HS-5 (cell line): ENCODE measurements at regions not wholly inside any gene's neighbourhood (a gene's known extent, or its start where the extent isn't known, plus 50 kb on each side); places are given as distances from the start of the nearest gene placed in this dataset.

Source experiments
- DNase-seq: peaks from one replicate; pipeline ENCODE4 v3.0.0-alpha.2; 2012; ENCODE audit warnings: low read depth

DNA sequence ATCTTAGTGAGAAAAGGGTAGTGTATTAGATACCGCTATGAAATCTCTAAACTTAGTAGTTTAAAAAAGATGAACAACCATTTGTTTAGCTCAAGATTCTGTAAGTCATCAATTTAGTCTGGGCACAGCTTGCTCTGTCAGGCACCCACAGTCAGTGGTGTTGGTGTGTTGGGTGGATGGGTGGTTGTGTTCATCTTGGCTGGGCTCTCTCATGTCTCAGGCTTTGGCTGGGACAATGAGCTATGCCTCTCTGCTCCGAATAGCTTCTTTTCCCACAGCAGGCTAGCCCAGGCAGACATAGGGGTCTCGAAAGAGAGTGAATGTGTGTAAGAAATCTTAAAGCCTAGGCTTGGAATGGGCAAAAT, 127.0 kb upstream of the GATB start:
- DNase-seq: no peak

DNA sequence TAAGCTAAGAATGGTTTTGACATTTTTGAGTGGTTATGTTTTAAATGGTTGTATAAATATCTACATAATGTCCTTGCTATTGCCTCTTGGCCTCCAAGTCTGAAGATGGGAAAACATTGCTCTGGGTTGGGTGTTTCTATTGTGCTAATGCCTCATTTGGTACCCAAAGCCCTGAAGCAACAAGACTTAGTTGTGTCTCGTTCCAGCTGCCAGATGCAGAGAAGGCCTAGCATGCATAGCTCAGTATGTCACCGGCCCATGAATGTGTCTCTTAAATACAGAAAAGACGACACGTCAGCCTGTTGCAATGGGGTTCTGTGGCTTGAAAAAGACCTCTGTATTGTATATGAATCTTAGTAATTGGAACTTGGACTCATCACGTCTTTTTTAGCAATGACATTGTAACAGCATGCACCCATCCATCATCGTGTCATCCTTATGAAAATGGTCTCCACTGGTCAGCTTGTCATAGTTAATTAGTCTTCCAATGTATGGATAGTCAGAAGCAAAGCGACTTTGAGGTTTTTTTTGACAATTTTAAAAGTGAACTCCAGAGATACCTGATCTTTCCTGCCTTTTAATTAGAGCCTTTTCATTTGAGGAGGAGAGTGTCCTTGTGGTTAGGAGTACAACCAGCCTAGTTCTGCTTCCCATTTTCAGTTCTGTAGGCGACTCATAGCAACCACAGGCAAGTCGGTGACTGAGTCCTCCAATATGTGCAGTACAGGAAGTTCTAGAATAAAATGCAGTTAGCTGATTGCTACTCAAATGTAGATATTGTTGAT, 126.4 kb upstream of the GATB start:
- peak; percentile 22 for DNase-seq

DNA sequence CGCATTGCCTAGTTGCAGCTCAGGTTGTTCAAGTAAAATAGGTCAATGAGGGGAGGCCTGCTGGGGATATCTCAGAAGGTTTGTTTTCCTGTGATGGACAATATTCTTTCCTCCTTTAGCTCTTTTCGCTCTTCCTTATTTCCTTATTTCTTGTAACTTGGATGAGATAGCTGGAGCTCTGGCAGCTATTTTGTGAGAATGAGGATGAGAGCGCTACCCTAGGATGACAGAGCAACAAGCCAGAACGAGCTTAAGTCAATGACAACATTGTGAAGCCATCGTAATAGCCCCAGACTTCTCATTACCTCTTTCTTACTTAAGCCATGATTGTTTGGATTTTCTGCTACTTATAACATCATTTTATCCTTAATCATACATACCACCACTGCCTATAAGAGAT, 124.3 kb upstream of the GATB start:
- no peak for DNase-seq

DNA sequence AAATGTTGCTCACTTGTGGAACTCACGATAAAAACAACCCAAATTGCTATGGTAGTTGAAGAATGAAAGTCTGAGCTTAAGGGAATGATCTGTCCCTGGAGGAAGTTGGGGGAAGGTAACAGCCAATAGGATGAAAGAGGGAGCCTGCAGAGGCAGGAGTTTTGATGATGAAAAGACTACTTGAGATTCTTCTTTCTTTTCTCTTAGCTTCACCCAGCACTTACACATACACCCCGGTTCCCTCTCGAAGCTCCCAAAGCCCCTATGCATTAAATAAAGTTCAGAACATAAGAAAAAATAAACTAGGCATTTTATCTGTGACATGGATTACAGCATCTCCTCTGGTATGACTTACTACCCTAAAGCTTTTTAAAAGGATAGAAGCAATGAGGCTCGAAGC, 122.9 kb upstream of the GATB start:
- no peak for DNase-seq

DNA sequence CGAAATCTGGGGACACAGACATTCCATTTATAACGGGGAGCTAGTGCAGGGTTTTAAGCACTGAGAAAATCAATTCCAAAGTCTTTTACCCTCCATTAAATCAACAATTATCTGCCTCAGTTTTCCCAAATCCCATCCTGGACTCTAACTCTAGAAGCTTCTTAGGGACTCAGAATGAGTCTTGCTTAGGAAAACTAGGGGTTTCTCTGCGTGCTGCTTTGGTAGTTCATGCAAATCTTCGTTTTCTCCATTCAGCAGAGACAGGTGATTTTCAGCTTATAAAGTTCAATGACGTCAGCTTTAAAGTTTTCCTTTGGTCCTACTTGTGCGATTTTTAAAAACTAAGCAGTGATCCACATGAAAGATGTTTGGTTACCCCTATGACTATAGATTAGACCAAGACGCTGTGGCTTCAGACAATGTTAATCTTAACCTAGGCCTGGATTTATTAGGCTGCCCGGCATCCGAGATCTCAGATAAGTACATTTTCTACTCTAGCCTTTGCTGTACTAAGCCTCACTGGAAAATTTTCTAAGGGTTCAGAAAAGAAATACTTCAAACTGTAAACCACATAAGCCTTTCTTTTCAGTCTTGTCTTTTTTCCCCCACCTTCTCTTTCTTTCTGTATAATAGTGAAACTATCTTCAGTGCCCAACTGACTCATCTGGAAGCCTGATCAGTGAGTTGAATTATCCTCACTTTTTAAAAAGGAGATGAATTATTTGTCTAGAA, 121.4 kb upstream of the GATB start:
- no peak for DNase-seq

DNA sequence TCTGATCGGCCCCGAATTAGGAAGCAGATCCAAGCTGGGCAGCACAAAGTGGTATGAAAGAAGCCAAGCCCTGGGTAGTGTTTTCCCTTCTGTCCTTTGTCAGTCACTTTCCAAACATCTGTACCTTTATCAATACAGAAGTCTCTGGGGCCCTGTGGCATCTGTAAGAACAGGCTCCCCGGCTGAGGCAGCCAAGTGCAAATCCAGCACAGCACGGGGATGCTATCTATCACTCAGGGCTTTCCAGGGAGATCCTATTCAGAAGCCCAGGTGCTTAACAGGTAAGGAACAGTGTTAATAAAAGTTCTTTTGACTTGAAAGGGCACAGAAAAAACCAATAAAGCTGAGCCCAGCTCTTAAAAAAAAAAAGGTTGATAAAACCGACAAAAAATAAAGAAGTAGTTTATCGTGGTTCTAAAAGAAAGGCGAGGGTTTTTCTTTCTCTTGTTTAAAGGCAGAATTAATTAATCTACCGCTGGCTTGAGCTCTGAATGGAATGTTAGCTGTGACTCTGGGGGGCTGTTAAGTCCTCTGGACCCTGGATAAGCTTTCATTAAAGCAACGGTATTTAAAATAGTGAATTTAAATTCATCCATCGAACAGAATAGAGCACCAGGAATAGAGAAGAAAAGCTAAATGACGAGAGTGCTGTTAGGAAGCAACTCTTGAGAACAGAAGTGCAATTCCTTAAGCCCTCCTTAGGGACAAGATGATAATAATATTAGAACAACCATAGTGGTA, 119.1 kb upstream of the GATB start:
- DNase-seq: no peak

DNA sequence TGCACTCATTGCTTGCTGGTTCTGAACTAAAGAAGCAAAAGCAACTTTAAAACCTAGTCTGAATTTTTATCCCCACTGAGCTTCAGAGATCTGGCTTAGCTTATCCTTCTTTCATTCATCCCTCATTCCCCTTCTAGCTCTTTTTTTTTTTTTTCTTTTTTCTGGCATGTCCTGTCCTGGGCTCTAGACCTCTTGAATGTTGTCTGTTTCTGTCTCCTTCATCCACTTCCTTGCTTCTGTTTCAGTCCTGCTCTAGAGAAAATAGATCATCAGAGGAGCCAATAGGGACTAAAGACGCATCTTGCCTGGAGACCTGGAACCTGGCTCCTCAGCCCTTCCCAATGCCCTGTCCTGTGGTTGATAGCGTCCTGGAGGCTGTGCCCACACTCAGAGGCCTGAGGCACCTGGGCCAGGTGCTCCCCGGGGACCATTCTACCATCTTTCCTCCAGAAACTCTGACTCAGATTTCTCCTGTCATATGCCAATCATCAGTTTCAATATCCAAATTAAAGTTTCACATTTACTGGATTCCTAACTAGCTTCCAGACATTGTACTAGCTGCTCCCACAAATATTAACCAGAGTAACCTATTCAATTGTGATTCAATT, 115.7 kb upstream of the GATB start:
- no peak for DNase-seq

DNA sequence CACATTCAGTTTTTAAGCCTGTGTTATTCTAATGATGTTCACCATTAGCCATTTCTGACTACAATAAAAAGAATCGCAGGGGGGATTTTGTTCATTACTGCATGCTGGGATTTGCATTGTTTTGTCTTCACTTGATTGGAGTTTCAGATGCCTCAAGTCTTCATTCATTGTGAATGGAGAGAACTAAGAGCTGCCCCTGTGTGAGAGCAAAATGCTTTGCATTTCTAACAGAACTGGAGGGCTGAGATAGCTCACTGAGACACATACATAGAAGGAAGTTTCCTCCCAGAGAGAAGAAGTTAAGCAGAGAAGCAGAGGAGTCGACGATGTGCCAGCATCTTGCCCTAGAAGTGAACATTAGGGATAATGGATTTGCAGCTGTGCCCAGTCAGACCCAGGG, 113.5 kb upstream of the GATB start:
- no peak for DNase-seq

DNA sequence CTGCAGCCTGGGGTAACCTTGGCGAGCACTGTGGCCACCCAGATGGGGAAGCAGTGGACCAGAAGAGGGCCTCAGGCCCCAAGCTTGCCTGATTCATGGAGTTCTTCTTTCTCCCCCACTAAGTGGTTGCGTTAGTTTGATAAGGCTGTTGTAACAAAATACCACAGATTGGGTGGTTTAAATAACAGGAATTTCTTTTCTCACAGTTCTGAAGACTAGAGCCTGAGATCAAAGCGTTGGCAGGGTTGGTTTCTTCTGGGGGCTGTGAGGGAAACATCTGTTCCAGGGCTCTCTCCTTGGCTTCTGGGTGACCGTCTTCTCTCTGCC, 105.7 kb upstream of the GATB start:
- no peak for DNase-seq

DNA sequence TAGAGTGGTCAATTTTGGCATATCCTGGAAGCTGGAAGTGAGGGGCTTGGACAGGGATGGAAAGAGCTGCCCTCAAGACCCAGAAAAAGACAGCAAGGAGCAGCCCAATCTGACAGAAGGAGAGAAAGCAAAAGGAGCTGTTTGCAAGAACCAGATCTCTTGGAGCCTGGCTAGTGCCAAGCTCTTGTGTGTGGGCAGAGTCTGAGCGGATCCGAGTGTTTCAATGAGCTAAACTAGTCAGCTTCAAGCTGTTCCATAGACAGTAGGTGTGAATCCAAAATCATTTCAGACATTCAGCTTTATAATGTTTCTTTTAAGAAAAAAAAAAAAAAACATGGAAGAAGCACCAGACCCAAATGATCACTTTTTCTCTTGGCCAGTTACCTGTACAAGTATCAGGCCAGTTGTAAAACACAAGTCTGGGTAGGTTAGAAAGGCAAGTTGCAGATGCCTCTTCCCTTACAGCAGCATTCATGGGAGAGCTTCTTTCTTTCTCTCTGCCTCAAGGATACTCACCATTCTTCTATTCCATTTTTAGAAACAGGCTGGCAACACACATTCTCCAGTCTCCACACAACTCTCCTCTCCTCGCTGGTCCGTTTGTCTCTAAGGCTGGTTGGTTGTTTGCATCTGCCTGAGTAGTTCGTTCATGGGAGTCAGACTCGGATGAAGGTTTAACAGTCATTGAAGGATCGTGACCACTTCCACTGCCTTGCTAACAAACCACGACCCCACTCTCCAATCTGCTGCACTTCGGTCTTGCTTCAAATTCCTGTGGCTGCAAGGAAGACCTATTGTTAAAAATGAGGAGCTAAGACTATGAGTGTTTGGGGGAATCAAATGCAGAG, 105.2 kb upstream of the GATB start:
- no peak for DNase-seq

DNA sequence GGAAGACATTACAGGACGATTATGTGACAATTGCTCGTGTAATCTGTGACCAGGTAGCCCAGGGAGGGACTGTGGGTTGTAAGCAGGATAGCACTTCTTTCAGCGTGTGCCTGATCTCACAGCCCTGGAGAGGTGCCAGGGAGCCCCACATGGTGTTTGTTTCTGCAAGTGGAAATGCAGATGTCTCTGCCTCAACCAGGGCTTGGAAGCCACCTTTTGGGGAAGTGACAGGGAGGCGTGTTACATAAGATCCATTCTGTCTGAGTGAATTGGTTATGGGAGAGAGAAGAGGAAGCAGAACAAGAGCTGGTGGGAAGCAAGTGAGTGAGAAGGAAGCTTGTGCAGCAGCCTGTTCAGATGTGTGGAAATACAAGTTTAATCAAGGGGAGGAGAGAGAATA, 104.5 kb upstream of the GATB start:
- DNase-seq: no peak

DNA sequence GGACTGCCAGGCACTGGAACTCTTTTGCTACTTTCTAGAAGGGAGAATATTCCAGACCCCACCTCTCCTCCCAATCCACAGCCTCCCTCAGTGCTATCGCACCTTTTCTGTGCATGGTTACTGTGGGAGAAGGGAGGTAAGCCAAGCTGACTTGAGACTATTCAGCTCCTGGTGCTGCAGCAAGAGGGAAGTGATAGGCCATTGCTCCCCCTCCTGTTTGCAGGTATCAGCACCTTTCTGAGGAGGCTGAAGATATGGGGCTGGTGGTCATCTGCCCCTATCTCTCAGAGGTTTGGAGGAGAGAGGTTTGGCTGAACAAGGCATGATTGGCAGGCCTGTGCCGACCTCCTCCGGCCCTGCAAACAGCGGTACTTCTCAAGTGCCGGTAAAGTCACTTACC, 103.3 kb upstream of the GATB start:
- no peak for DNase-seq

DNA sequence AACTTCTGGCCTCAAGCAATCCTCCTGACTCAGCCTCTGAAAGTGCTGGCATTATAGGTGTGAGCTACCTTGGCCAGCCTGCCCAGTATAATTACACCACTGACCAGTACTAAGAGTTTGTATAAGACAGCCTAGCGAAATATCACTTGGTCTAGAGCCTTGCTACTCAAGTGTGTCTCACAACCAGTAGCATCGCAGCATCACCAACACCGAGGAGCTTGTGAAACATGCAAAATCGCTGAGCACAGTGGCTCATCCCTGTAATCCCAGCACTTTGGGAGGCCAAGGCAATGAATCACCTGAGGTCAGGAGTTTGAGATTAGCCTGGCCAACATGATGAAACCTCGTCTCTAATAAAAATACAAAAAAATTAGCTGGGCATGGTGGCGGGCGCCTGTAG, 102.0 kb upstream of the GATB start:
- peak; percentile 50 for DNase-seq

DNA sequence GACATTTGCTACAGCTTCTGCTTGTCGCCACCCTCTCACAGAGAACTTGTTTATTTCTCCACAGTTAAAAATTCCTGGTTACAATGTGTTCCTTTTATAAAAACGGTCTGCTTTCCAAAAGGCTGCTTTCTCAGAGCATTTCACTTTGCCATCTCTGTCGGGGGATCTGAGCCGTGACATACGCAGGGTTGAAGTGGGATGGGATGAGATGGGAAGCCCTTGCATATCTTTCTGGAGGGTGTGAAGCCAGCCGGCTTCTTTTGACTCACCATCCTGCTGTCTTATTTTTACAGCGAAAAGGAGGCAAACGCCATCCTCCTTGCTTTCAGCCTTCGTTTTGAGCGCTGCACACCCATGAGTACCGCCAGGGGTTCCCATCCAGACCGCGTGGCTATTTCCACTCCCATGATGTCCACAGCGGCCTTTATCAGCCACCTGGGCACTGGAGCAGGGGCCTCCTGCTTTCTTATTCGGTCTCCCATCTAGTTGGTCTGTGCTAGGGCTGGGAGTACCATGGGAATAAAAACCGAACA, 99.8 kb upstream of the GATB start:
- DNase-seq: no peak

DNA sequence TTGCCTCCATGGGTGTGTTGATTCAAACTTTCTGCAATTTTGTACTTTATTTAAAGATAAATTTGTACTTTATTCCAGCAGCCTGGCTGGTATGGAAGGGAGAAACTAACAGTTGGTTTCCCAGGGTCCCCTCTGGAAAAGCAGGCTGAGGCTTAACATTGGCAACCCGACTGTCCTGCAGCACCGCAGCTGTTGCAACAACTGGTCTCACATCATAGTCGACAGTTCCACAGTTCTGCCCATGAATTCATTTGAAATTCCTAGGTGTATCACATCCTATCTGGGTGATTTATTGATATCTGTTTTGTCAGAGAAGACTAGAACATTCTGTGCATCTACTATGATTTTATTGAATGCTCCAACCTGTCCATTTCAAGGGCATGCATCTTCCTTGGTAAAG, 98.8 kb upstream of the GATB start:
- DNase-seq: no peak

DNA sequence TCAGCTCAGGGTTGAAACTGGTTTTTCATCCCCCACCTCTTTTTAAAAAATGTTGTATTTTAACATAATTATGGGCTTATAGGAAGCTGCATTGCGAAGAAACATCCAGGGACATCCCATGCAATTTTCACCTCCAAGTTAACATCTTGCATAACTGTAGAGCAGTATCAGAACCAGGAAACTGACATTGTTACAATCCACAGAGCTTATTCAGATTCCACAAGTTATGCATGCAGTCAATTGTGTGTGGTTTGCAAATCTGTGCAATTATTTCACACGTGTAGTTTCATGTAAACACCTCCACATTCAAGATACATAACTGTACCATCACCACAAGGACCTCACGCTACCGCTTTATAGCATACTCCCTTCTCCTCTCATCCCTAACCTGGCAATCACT, 97.5 kb upstream of the GATB start:
- DNase-seq: no peak

DNA sequence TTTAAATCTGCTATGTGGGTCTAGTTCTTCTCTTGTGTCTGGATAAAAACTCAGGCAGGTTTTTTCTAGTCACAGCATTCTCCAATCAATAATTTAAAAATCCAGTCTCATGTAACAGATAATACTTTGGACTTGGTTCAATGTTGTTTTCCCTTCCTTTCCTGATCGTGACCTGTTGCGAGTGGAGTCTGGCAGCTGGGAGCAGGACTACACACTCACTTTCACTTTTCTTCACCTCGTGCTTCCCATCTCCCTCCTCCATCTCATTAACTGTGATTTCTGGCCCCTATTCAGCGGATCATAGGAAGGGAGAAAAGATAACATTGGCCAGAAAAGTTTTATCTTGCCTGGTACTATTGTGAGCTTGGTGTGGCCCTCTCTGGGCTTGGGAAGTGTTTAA, 96.6 kb upstream of the GATB start:
- no peak for DNase-seq

DNA sequence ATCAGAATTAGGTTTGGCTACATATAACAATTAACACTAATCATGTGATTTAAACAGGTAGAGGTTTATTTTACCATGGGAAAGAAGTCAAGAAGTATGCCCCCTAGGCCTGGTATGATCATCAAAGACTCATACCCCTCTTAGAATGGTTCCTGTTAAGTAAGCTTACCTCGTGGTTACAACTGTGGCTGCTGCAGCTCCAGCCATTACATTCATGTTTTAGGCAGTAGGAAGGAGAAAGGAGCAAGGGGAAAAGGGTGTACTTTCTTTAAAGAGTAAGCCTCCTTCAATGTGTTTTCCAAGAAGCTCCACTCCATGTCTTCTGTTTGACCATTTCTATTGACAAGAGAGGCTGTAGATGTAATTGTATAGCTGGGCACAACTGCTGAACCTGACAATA, 94.9 kb upstream of the GATB start:
- DNase-seq: no peak

DNA sequence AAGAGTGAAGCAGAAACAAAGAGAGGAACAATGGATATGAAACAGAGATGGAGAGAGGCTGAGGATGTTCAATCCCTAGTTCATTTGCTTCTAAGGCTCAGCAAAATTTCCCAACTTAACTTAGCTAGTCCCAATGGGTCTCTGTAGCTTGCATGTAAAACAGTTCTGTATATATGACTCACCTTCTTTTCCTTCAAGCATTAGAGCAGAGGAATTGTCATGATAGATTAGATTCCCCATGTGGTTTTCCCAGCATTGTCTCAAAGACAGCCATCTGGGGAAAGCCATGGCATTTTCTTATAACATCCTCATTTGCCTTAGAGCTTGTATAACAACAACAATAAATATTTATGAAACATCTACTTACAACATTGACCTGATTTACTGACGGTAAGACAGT, 93.9 kb upstream of the GATB start:
- no peak for DNase-seq

DNA sequence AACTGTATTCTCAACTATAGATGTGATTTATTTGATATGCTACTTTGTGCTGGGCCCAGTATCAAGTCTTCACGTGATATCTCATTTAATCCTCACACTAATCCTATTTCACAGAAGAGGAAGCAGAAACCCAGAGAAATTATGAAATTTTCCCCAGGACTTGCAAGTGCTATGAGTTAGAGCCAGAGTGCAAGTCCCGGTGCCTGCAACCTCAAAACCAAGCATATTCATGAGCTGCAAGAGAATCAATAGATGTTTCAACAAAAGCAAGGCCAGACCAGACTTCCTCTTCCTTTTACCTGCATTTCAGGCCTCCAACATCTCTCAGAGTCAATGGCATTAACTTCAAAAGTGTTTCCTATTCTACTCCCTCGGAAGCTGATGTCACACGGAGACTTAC, 92.2 kb upstream of the GATB start:
- no peak for DNase-seq

DNA sequence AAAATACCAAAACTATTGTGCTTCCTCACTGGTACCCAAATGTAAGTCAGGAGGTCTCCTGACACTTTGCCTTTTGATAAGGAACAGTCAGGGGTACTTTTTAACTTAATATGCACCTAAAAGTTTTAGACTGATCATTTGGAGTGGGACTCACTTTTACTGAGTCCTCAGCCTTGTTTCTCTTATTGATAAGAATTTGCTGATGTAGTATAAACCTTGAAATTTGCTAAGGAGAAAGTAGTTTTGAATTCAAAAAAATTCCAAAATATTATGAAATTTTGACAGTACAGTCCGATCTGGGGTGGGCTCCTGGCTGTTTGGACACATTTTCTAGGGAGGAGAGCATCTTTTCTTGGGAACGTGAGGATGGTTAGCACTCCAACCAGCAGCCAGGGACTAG, 91.4 kb upstream of the GATB start:
- DNase-seq: no peak

DNA sequence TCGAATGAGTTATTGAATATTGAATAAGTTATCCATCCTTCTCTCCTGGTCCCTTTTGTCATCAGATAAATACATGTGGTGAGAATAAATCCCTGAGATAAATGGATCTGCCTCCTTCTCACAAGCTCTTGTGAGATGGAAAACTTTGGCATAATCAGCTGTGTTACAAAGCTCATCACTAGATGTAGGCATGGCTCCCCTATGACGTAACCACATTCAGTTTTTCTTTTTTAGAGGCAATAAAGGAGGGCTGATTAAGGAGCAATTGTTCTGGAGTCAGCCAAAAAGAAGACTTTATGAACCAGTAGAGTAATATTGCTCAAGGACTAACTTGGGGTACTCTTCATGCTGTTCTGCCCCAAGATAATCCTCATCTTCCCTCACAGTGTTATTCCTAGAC, 90.5 kb upstream of the GATB start:
- no peak for DNase-seq
